ENCODE measurements at regions not wholly inside any gene's neighbourhood (a gene's known extent, or its start where the extent isn't known, plus 50 kb on each side); places are given as distances from the start of the nearest gene placed in this dataset.

DNA sequence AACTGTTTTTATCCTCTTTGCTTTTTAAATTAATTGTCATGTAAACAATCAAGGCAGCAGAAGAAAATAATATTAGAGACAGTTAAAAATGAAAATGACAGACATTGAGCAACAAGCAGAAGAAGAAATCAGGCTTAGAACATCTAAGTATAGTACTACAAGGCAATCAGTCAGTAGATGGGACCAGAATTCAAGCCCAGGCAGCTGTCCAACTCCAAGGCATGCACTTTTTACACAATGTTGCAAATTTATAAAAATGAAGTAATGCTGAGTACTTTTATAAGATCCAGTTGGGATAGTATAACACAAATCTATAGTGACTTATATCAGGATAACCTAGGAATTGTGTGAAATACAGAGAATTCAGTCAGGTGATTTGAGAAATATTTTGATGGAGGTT lies 2815.8 kb downstream of the PCDH9 start:
- TF ChIP-seq, protein P1, sequence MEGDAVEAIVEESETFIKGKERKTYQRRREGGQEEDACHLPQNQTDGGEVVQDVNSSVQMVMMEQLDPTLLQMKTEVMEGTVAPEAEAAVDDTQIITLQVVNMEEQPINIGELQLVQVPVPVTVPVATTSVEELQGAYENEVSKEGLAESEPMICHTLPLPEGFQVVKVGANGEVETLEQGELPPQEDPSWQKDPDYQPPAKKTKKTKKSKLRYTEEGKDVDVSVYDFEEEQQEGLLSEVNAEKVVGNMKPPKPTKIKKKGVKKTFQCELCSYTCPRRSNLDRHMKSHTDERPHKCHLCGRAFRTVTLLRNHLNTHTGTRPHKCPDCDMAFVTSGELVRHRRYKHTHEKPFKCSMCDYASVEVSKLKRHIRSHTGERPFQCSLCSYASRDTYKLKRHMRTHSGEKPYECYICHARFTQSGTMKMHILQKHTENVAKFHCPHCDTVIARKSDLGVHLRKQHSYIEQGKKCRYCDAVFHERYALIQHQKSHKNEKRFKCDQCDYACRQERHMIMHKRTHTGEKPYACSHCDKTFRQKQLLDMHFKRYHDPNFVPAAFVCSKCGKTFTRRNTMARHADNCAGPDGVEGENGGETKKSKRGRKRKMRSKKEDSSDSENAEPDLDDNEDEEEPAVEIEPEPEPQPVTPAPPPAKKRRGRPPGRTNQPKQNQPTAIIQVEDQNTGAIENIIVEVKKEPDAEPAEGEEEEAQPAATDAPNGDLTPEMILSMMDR (IDR thresholded peaks at IDR 0.05; ENCODE audit: extremely low read depth, missing control alignments), result no peak
- DNase-seq (ENCODE audit: low spot score), result no peak

DNA sequence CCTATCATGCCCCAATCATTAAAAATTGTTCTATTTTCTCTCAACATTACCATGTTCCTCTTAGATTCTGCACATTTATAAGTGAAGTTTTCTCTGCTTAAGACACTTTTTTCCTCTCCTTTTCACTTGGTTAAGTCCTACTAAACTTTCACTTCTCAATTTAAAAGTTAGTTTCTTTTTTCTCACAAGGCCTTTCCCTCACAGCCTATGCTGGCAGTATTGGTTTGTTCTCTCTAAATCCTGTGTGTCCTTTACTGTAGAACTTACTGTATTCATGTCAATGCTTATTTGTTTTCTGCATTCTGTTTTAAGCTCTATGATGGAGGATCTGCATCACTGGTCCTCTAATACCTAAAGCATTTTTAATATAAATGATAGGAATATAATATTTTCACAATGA lies 2816.6 kb downstream of the PCDH9 start:
- no peak for DNase-seq (ENCODE audit: low spot score)
- TF ChIP-seq, protein P1 (IDR thresholded peaks at IDR 0.05; ENCODE audit: extremely low read depth, missing control alignments), result no peak

DNA sequence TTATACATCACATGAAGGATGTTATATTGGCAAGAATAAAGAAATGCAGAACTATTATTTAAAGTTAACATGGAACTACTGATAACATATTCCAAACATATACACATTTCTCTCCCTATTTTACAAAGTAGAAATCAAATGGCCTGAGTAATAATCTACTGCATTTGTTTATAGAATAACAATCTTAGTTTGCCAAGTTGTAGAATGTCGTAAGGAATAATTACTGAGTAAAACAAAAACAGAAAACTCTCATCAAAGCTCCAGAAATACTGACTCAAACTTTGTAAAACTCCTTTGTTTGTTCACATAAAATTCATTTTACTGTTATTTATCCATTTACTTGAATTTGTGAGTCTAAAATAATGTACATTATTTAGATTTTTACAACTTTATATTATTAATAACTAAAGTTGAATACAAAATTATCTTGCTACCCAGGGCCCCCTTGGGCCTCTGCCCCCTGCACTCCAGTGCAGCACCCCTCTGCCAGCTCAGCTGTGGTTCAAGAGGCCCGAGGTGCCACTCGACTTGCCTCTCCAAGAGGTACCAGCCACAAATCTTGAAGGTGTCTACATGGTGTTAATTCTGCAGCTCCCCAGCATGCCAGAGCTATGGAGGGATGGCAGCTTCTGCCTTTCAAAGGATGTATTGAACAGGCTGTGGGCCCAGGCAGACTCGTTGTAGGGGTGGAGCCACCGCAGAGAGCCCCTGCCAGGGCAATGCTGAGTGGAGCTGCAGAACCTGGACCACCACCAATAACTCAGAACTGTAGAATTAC lies 2819.7 kb downstream of the PCDH9 start:
- peak; percentile 2 for DNase-seq (ENCODE audit: low spot score)
- TF ChIP-seq, protein P1 (IDR thresholded peaks at IDR 0.05; ENCODE audit: extremely low read depth, missing control alignments), result no peak

DNA sequence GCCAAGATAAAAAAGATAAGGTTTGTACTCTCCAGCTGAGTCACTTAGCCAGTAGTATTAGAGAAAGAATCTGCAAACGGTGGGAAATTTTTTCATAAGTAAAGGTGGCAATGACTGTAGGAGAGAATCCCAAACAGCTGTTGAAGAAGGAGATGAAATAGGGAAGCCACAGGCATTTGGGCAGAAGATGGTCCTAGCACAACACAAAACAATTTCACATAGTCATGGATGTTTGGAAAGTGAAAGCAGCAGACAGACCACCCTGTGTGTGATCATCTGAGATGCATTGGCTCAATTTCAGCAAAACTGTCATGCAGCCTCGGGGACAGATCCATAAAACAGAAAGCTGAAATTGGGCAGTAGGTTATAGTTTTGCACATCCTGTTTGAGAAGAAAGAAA lies 2832.4 kb downstream of the PCDH9 start:
- TF ChIP-seq, protein P1 (IDR thresholded peaks at IDR 0.05; ENCODE audit: extremely low read depth, missing control alignments), result no peak
- no peak for DNase-seq (ENCODE audit: low spot score)

DNA sequence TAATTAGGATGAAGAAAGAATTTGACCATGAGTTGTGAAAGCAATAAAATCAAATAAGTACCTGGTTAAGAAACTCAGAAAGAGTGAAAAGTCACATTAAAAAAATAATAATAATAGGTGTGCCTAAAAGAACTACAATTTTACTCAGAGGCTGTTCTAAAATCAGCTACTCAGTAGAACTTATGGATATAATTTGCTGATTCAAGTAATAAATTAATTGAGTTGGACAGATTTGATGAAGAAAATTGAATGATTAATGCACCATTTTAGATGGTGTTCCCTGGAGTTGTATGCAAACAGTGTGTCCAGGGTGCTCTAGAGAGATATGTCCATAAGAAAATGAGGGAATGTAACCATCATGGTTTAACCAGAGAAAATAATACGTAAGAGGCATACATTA lies 2852.5 kb downstream of the PCDH9 start:
- DNase-seq (ENCODE audit: low spot score), result no peak
- TF ChIP-seq, protein P1 (IDR thresholded peaks at IDR 0.05; ENCODE audit: extremely low read depth, missing control alignments), result no peak

DNA sequence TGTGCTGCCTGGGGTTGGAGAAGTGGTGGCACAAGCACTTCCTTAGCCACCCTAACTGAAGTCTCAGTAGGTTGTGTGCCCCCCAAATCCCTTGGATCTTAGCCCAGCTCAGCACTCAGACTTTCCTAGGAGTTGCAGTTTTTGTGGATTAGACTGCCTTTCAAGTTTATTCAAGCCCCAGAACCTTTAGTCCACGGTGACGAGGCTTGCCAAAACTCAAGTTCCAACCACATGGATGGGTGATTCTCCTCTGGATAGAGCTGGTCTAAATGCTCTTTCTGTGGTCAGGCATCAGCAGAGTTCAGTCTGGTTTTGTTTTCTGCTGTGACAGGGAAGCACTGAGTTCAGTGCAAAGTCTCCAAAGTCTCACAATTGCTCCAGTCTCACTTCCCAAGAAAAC lies 2858.7 kb downstream of the PCDH9 start:
- DNase-seq (ENCODE audit: low spot score), result no peak
- TF ChIP-seq, protein P1 (IDR thresholded peaks at IDR 0.05; ENCODE audit: extremely low read depth, missing control alignments), result no peak

DNA sequence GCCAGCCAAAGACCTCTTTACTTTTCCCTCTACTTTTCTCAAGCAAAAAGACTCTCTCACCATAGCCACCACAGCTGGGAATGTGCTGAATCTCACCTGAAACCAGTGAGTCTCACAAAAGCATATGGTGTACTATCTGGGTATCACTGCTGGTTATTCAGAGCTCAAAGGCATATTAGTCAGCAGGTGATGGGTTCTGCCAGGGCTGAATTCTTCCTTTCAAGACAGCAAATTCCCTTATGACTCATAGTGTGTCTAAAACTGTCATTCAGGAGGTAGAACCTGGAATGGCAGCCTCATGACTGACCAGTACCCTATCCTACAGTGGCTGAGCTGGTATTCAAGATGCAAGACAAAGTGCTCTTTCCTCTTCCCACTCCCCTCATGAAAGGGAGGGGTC lies 2859.1 kb downstream of the PCDH9 start:
- TF ChIP-seq, protein P1 (IDR thresholded peaks at IDR 0.05; ENCODE audit: extremely low read depth, missing control alignments), result no peak
- no peak for DNase-seq (ENCODE audit: low spot score)
